Stimulated activated CD8-positive, alpha-beta memory T cell treated with anti-CD3 and anti-CD28 coated beads, Interleukin-4, amount 100 ng/mL, for 24 hours (primary cell): ENCODE measurements at regions not wholly inside any gene's neighbourhood (a gene's known extent, or its start where the extent isn't known, plus 50 kb on each side); places are given as distances from the start of the nearest gene placed in this dataset.

Experiments used
- DNase-seq: peaks from one replicate; pipeline ENCODE4 v3.0.0-alpha.2; 2020; ENCODE audit warnings: low read depth

GRCh38 chr7:440059-440749 is 79.4 kb downstream of the PDGFA start:
- DNase-seq = no peak

- DNase-seq = no peak
Observed at GRCh38 chr7:441684-442421, 77.8 kb downstream of the PDGFA start.

DNA sequence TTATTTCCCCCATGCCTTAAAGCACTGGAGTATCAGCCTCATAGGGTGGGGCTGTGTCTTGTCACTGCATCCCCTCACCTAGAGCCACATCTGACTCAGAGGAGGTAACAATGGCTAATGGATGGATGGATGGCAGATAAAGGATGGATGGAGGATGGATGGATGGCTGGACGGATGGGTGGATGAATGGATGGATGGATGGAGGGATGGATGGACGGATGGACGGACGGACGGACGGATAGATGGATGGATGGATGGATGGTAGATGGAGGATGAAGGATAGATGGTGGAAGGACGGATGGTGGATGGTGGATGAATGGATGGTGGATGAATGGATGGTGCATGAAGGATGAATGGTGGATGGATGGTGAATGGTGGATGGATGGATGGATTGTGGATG is 77.2 kb downstream of the PDGFA start:
- no peak for DNase-seq

GRCh38 chr7:443279-443833 is 76.3 kb downstream of the PDGFA start:
- no peak for DNase-seq

DNA sequence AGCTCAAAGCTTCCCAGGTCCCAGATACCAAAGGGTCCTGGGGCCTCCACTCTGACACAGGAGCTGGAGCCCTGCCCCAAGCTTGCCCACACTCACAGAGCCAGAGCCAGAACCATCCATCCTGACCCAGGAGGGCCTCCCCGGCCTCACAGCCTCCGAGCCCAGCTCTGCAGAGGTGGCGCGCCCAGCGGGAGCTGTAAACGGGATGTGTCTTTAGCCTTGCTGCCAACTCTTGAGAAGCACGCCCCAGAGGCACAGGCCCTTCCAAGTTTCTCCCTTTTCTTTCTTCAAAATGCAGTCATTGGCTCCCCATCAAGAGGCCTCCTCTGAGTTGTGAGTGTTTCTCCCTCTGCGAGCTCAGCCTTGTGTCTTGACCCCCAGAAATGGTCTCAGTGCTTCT is 75.0 kb downstream of the PDGFA start:
- no peak for DNase-seq

GRCh38 chr7:445020-445419 is 74.6 kb downstream of the PDGFA start:
- DNase-seq = no peak

DNA sequence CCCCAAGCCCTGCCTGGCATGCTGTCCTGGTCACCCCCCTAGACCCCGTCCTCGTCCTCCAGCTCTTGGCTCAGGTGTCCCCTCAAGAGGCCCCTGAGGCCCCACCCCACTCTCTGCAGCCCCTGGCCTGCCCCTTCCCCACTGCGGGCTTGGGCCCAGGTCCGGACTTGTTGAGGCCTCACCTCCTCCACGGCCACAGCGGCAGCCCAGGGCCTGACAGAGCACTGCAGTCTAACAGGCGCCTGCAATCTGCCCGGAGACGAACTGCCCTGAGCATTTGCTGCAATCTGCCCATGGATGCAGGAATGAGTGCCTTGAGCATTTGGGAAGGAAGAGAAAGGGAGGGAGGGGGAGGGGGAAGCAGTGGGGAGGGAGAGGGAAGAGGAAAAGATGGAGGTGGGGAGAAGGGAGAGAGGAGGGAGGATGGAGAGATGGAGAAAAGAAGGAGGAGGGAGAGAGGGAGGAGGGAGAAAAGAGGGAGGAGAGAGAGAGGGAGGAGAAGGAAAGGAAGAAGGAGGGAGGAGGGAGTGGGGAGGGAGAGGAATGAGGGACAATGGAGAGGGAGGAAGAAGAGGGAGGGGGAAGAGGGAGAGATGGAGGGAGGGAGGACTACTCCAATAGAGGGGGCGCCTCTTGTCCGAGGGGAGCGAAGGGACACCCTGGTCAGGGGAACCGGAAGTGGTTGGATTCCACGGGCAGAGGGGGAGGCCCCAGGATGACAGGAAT is 73.9 kb downstream of the PDGFA start:
- DNase-seq = no peak

DNA sequence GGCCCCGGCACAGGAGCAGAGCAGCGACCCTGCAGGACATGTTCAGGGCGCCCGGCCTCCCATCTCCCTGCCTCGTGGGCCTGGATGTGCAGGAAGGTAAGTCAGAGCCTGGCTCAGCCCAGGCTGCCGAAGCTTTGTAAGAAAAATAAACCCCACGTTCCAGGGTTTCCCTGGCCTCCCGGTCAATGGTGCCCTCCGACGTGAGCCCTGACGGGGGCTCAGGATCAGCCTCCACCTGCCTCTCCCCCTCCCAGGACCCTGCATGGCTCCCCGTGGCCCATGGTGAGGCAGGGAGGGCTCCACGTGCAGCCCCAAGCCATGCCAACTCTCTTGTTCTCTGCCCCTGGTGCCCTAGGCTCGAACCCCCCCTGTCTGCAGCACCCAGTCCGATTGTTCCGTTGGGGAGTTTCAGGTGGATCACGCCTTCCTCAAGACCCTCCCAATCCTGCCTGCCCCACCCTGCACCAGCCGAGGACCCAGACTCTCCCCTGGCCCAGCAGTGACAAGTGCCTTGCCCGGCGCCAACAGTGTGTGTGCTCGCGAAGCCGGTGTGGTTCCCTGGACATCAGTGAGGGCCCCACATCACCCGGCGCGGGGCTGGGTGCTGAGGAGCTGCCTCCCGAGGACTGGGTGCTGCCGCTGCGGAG is 73.2 kb downstream of the PDGFA start:
- DNase-seq = no peak
